Upper lobe of left lung (tissue), 4 donors: ENCODE measurements at regions not wholly inside any gene's neighbourhood (a gene's known extent, or its start where the extent isn't known, plus 50 kb on each side); places are given as distances from the start of the nearest gene placed in this dataset.

ENCODE experiments used
- CTCF ChIP-seq, 6 experiments: fragments of 450-650 bp in 4 of 6; fragments of 200-600 bp in 2 of 6; sonication (generic) in 2 of 6; IDR thresholded peaks; one replicate each; pipeline ENCODE4 v1.5.1; 2016 to 2019; ENCODE audit warnings: antibody characterized with exemption in 6 of 6
- POLR2A ChIP-seq, 4 donors: fragments of 450-650 bp; IDR thresholded peaks; one replicate each; pipeline ENCODE4 v1.5.1; 2016 to 2017; ENCODE audit warnings: antibody characterized with exemption in 4 of 4, mild to moderate bottlenecking in 2 of 4
- POLR2AphosphoS5 ChIP-seq, 2 donors: sonication (generic); formaldehyde crosslinking; IDR thresholded peaks; one replicate each; pipeline ENCODE4 v1.5.1; 2017; ENCODE audit warnings: antibody characterized with exemption in 2 of 2

DNA sequence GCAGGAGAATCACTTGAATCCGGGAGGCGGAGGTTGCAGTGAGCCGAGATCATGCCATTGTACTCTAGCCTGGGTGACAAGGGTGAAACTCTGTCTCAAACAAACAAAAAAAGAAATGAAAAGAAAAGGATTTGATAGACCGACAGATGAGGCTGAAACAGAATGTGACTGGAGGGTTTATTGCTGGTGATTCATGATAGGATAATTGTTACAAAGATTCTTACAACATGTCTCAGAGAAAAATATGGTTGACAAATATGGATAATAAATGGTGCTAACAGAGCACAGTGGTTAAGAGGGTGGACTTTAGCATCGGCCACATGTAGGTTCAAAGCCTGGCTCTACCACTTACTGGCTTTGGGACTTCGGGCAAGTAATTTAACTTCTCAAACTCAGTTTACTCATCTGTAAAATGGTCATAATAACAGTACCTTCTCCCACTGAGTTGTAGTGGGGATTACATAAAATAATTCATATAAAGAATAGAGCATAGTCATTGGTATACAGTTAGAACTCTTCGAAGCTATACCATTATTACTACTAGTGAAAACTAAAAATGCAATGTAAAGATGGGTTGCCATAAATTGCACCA lies 131.9 kb downstream of the MAP3K7 start:
- TF ChIP-seq CTCF (IDR thresholded peaks at IDR 0.05), result no peak
- TF ChIP-seq POLR2A (IDR thresholded peaks at IDR 0.05), result no peak
- TF ChIP-seq POLR2AphosphoS5 (IDR thresholded peaks at IDR 0.05), result no peak
